ENCODE measurements at regions not wholly inside any gene's neighbourhood (a gene's known extent, or its start where the extent isn't known, plus 50 kb on each side); places are given as distances from the start of the nearest gene placed in this dataset.

GRCh38 chr7:25478925-25479324 lies 250.6 kb upstream of the NPVF start:
- no peak for TF ChIP-seq CTCF (IDR thresholded peaks at IDR 0.05)
- no peak for TF ChIP-seq POLR2A (IDR thresholded peaks at IDR 0.05)

Data from testis (tissue), 2 donors.